Right atrium auricular region (tissue), 2 donors: ENCODE measurements at regions not wholly inside any gene's neighbourhood (a gene's known extent, or its start where the extent isn't known, plus 50 kb on each side); places are given as distances from the start of the nearest gene placed in this dataset.

Experiments used
- DNase-seq: peaks from one replicate; pipeline ENCODE4 v3.0.0-alpha.2; 2019; ENCODE audit warnings: low spot score
- H3K27ac ChIP-seq, 2 donors: fragments of 200-600 bp; sonication (generic); 1 replicate in 1 of 2; 2 replicates in 1 of 2; pipeline ENCODE4 v1.5.1; 2016 to 2019
- H3K27me3 ChIP-seq, 2 donors: fragments of 200-600 bp; sonication (generic); one replicate each; pipeline versions ENCODE4 v1.5.1 to v1.6.0; 2017 to 2019
- H3K36me3 ChIP-seq: fragments of 200-600 bp; sonication (generic); one replicate; pipeline ENCODE4 v1.5.1; 2016
- H3K4me1 ChIP-seq, 2 donors: fragments of 200-600 bp; sonication (generic); one replicate each; pipeline versions ENCODE4 v1.5.1 to v1.6.0; 2017 to 2019
- H3K4me3 ChIP-seq, 2 donors: fragments of 200-600 bp; sonication (generic); 1 replicate in 1 of 2; 2 replicates in 1 of 2; pipeline ENCODE4 v1.5.1; 2017 to 2019; ENCODE audit warnings: mild to moderate bottlenecking in 1 of 2, moderate library complexity in 1 of 2
- H3K9me3 ChIP-seq, 2 donors: fragments of 200-600 bp; sonication (generic); one replicate each; pipeline ENCODE4 v1.5.1; 2019
- TF ChIP-seq, protein P1 (sequence below), 2 donors: fragments of 200-600 bp; sonication (generic); IDR thresholded peaks; one replicate each; pipeline ENCODE4 v1.5.1; 2019; ENCODE audit warnings: antibody characterized with exemption in 2 of 2

DNA sequence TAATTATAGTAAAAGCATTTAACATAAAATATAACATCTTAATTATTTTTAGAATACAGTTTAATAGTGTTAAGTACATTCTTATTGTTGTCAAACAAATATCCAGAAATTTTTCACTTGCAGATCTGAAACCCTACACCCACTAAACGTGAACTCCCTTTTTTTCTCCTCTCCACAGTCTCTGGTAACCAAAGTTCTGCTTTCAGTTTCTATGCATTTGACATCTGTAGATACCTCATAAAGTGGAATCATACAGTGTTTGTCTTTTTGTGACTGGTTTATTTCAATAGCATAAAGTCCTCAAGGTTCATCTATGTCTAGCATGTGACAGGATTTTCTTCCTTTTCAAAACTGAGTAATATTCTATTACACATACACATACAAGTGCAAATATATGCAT lies 286.3 kb downstream of the BTBD3 start:
- Histone ChIP-seq H3K4me3 (no peak overlapping the region), H3K36me3 (no peaks in the 10 kb centered on the region), H3K27ac (no peak overlapping the region), H3K4me1 (no peaks in the 10 kb centered on the region), H3K27me3 (no peaks in the 10 kb centered on the region), H3K9me3 (peaks cover 0 to 7% of the 10 kb centered on the region in 2 donors)
- no peak for DNase-seq
- TF ChIP-seq, protein P1, sequence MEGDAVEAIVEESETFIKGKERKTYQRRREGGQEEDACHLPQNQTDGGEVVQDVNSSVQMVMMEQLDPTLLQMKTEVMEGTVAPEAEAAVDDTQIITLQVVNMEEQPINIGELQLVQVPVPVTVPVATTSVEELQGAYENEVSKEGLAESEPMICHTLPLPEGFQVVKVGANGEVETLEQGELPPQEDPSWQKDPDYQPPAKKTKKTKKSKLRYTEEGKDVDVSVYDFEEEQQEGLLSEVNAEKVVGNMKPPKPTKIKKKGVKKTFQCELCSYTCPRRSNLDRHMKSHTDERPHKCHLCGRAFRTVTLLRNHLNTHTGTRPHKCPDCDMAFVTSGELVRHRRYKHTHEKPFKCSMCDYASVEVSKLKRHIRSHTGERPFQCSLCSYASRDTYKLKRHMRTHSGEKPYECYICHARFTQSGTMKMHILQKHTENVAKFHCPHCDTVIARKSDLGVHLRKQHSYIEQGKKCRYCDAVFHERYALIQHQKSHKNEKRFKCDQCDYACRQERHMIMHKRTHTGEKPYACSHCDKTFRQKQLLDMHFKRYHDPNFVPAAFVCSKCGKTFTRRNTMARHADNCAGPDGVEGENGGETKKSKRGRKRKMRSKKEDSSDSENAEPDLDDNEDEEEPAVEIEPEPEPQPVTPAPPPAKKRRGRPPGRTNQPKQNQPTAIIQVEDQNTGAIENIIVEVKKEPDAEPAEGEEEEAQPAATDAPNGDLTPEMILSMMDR (IDR thresholded peaks at IDR 0.05), result no peak

DNA sequence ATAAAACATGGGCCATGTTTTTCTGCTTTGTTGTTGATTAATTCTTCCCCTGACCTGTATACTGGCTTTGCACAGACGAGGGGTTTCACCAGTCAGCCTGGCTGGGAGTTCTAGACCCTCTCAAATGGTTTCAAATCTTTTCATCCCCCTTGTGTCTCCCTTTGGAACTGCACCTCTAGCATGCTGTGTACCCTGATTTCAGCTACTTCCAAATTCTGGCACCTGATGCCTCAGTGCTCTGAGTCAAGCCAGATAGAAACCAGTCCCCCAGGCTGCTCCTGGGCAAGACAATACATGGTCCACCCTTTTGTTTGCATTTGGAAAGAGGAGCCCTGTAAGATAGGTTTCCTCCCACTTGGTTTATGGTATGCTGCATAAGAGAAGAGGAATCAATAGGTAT lies 290.2 kb downstream of the BTBD3 start:
- Histone ChIP-seq H3K27me3 (no peaks in the 10 kb centered on the region), H3K36me3 (no peaks in the 10 kb centered on the region)
- TF ChIP-seq, protein P1 (IDR thresholded peaks at IDR 0.05), result peak; percentile 60 to 64

DNA sequence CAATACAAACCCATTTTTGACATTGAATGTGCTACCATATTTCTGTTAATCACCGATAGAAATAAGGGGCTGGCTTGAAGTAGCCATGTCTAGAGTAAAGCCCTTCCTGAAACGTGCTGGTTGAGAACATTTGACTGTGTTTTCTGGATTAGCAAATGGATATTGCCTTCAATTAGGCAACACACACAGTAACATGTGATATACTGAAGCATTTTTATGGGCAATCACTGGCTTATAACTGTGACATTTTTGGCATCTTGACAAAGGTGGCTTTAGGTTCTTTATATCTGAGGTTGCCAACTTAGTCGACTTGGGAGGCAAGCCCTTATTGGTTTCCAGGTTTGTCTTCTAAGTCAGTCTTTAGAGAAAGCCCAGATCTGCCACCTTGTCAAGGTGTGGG lies 292.9 kb downstream of the BTBD3 start:
- TF ChIP-seq, protein P1 (IDR thresholded peaks at IDR 0.05), result no peak

More for the DNA sequence above, 290.2 kb downstream of the BTBD3 start:
- Histone ChIP-seq H3K9me3 (peaks cover 0 to 7% of the 10 kb centered on the region in 2 donors), H3K4me3 (no peak overlapping the region), H3K4me1 (no peaks in the 10 kb centered on the region), H3K27ac (no peak overlapping the region)
- no peak for DNase-seq

DNA sequence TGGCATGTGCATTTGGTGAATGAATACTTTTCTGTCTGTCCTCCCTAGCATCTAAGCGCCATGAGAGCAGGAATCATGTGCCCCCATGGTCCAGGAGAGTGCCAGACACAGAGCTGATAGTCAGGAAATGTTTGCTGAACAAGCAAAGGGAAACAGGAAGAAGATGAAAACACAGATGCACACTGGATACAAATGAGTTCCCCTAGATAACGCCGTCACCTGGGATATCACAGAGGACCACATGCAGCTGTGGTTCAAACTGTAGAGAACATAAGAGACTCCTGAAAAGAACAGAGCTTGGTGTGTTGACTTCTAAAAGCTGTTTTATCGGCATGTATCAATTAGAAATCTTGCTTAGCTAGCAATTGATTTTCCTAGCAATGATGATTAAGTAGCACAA lies 293.7 kb downstream of the BTBD3 start:
- DNase-seq, result no peak
- TF ChIP-seq, protein P1 (IDR thresholded peaks at IDR 0.05), result no peak
- H3K4me1 ChIP-seq, result no peaks in the 10 kb centered on the region
- no peak overlapping the region for H3K4me3 ChIP-seq
- no peaks in the 10 kb centered on the region for H3K27me3 ChIP-seq
- no peak overlapping the region for H3K27ac ChIP-seq
- H3K36me3 ChIP-seq, result no peaks in the 10 kb centered on the region
- H3K9me3 ChIP-seq, result no peaks in the 10 kb centered on the region

More for the DNA sequence above, 292.9 kb downstream of the BTBD3 start:
- Histone ChIP-seq H3K9me3 (no peaks in the 10 kb centered on the region), H3K27ac (no peak overlapping the region), H3K4me3 (no peak overlapping the region), H3K36me3 (no peaks in the 10 kb centered on the region), H3K27me3 (no peaks in the 10 kb centered on the region), H3K4me1 (no peaks in the 10 kb centered on the region)
- DNase-seq, result no peak

DNA sequence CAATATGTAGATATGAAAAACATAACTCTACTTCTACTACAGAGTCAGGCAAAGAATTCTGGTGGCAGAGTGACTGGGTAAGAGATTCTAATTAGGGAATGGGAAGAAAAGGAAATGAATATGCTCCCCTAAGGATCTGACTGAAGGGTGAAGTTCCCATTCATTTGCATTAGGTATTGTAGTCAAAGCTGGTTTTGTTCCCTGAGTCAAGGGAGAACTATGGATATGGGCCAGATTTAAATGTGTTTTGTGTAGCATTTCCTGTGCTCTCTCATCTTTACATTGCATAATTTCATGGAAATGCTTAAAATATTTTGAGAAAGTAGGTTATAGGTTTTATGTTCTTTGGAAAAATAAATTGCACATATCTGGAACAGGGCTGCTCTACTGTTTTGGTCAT lies 299.7 kb downstream of the BTBD3 start:
- no peaks in the 10 kb centered on the region for H3K9me3 ChIP-seq
- H3K4me3 ChIP-seq, result no peak overlapping the region
- H3K27me3 ChIP-seq, result no peaks in the 10 kb centered on the region
- no peaks in the 10 kb centered on the region for H3K36me3 ChIP-seq
- TF ChIP-seq, protein P1 (IDR thresholded peaks at IDR 0.05), result no peak
- no peaks in the 10 kb centered on the region for H3K4me1 ChIP-seq
- DNase-seq, result no peak
- no peak overlapping the region for H3K27ac ChIP-seq

DNA sequence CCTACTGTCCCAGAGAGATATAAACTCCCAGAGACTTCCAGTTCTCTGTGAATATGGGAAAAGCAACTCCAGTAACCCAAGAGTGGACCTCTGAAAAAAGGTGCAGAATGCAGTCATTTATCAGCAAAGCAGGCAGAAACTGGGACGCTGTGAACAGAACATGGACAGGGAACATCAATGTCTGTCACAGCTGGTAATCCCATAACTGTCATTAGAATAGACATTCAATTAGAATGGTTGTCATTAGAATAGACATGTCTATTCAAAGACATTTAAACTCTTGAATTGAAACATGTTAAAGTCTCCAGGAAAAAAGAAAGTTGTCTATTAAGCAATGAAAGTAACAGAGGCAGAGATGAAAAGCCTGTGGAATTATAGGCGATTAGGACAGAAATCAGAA lies 302.1 kb downstream of the BTBD3 start:
- TF ChIP-seq, protein P1 (IDR thresholded peaks at IDR 0.05), result no peak
- Histone ChIP-seq H3K27me3 (no peaks in the 10 kb centered on the region), H3K27ac (no peak overlapping the region), H3K9me3 (no peaks in the 10 kb centered on the region), H3K4me3 (no peak overlapping the region), H3K4me1 (no peaks in the 10 kb centered on the region), H3K36me3 (no peaks in the 10 kb centered on the region)
- DNase-seq, result no peak
